IMR-90 (cell line): ENCODE measurements at regions not wholly inside any gene's neighbourhood (a gene's known extent, or its start where the extent isn't known, plus 50 kb on each side); places are given as distances from the start of the nearest gene placed in this dataset.

Experiments
- ATAC-seq: fragments of 200-7000 bp; cut with Tn5 transposase; 2 replicates; pipeline ENCODE4 v1.9.1; 2020; ENCODE audit warnings: low read depth, mild to moderate bottlenecking, moderate library complexity
- BruUV-seq: library from RNA; stranded (reverse); fragments of 400-500 nt; replicated peaks from 2 replicates; lab custom pipeline; 2021; lab: Mats Ljungman, UMichigan
- CTCF ChIA-PET: fragments of 300-600 bp; formaldehyde crosslinking; extraction: SDS; loops from one replicate; lab custom pipeline; 2021; ENCODE audit warnings: antibody characterized with exemption; lab: Yijun Ruan, JAX
- POLR2A ChIA-PET: fragments of 300-600 bp; sonication (Branson Sonifier 250); formaldehyde crosslinking; loops from one replicate; lab custom pipeline; 2022; ENCODE audit warnings: antibody characterized with exemption; ENCODE audit not compliant: unreplicated experiment; lab: Charles Lee
- DNase-seq: peaks from one replicate; pipeline ENCODE4 v3.0.0; 2013
- H2AFZ ChIP-seq: replicated peaks from 2 replicates; pipeline ENCODE3; 2013; ENCODE audit warnings: low read length, mild to moderate bottlenecking; ENCODE audit not compliant: poor library complexity
- H2AK5ac ChIP-seq: 2 replicates; pipeline ENCODE4 v1.6.1; 2013; ENCODE audit warnings: low read depth, low read length, inconsistent platforms
- H2AK9ac ChIP-seq: replicated peaks from 2 replicates; pipeline ENCODE3; 2013; ENCODE audit warnings: mild to moderate bottlenecking, low read depth, low read length, moderate library complexity; ENCODE audit not compliant: poor library complexity
- H2BK120ac ChIP-seq: 2 replicates; pipeline ENCODE4 v1.6.1; 2013; ENCODE audit warnings: low read depth, low read length, inconsistent platforms
- H2BK15ac ChIP-seq: 3 replicates; pipeline ENCODE4 v1.6.1; 2013; ENCODE audit warnings: low read depth, low read length, inconsistent platforms
- H2BK20ac ChIP-seq: 2 replicates; pipeline ENCODE4 v1.6.1; 2013; ENCODE audit warnings: low read depth, mild to moderate bottlenecking, inconsistent platforms, low read length, moderate library complexity
- H2BK5ac ChIP-seq: 2 replicates; pipeline ENCODE4 v1.6.1; 2013; ENCODE audit warnings: mild to moderate bottlenecking, low read depth, low read length, inconsistent platforms; ENCODE audit not compliant: poor library complexity, severe bottlenecking
- H3K14ac ChIP-seq: replicated peaks from 2 replicates; pipeline ENCODE4 v1.6.1; 2013; ENCODE audit warnings: low read depth, low read length, inconsistent platforms
- H3K18ac ChIP-seq: 2 replicates; pipeline ENCODE4 v1.6.1; 2013; ENCODE audit warnings: low read depth, low read length, control low read depth
- H3K23ac ChIP-seq: 2 replicates; pipeline ENCODE4 v1.6.1; 2013; ENCODE audit warnings: low read depth, low read length, inconsistent platforms
- H3K27ac ChIP-seq: 2 replicates; pipeline ENCODE4 v1.5.1; 2013; ENCODE audit warnings: mild to moderate bottlenecking, control low read depth, low read length; ENCODE audit not compliant: insufficient read depth
- H3K27me3 ChIP-seq: 2 replicates; pipeline ENCODE4 v1.6.1; 2013; ENCODE audit warnings: low read length; ENCODE audit not compliant: control insufficient read depth, insufficient read depth
- H3K36me3 ChIP-seq: 2 replicates; pipeline ENCODE4 v1.6.1; 2013; ENCODE audit warnings: low read length, mixed read lengths; ENCODE audit not compliant: control insufficient read depth, insufficient read depth
- H3K4ac ChIP-seq: 2 replicates; pipeline ENCODE4 v1.6.1; 2013; ENCODE audit warnings: low read depth, low read length, inconsistent platforms
- H3K4me1 ChIP-seq: 2 replicates; pipeline ENCODE4 v1.6.1; 2013; ENCODE audit warnings: low read length, mixed read lengths; ENCODE audit not compliant: control insufficient read depth, insufficient read depth
- H3K4me2 ChIP-seq: 2 replicates; pipeline ENCODE4 v1.6.1; 2013; ENCODE audit warnings: low read depth, mild to moderate bottlenecking, control low read depth, low read length, moderate library complexity
- H3K4me3 ChIP-seq: 2 replicates; pipeline ENCODE4 v1.5.1; 2013; ENCODE audit warnings: low read depth, mild to moderate bottlenecking, control low read depth, low read length, moderate library complexity; ENCODE audit not compliant: insufficient read depth
- H3K56ac ChIP-seq: 2 replicates; pipeline ENCODE4 v1.6.1; 2013; ENCODE audit warnings: low read length, inconsistent platforms; ENCODE audit not compliant: insufficient read depth; ENCODE audit errors: extremely low read depth
- H3K79me1 ChIP-seq, 2 experiments: 2 replicates each; pipeline ENCODE4 v1.6.1; 2013; ENCODE audit warnings: low read length in 2 of 2, inconsistent platforms in 1 of 2, low read depth in 1 of 2
- H3K9ac ChIP-seq: 2 replicates; pipeline ENCODE4 v1.6.1; 2013; ENCODE audit warnings: low read depth, low read length, control low read depth
- H3K9me1 ChIP-seq: 2 replicates; pipeline ENCODE4 v1.6.1; 2013; ENCODE audit warnings: low read length, inconsistent platforms; ENCODE audit not compliant: insufficient read depth
- H3K9me3 ChIP-seq: 2 replicates; pipeline ENCODE4 v1.6.1; 2013; ENCODE audit warnings: low read length; ENCODE audit not compliant: control insufficient read depth, insufficient read depth
- H4K20me1 ChIP-seq: 2 replicates; pipeline ENCODE4 v1.6.1; 2013; ENCODE audit warnings: low read length, inconsistent platforms; ENCODE audit not compliant: insufficient read depth
- H4K5ac ChIP-seq: 2 replicates; pipeline ENCODE4 v1.6.1; 2013; ENCODE audit warnings: mild to moderate bottlenecking, low read depth, low read length, control low read depth
- H4K8ac ChIP-seq, 2 experiments: 2 replicates each; pipeline ENCODE4 v1.6.1; 2013; ENCODE audit warnings: low read depth in 2 of 2, low read length in 2 of 2, control low read depth in 1 of 2, inconsistent platforms in 1 of 2
- H4K91ac ChIP-seq: 2 replicates; pipeline ENCODE4 v1.6.1; 2013; ENCODE audit warnings: low read depth, low read length, inconsistent platforms; ENCODE audit not compliant: insufficient read depth
- BHLHE40 ChIP-seq: fragments of 150-350 bp; IDR thresholded peaks from 2 replicates; pipeline ENCODE4 v1.6.1; 2016; ENCODE audit warnings: mild to moderate bottlenecking, low read depth, low read length
- CHD1 ChIP-seq: IDR thresholded peaks from 2 replicates; pipeline ENCODE4 v1.6.1; 2012; ENCODE audit warnings: low read depth, low read length, improper control_type of control experiment
- MAZ ChIP-seq: IDR thresholded peaks from 2 replicates; pipeline ENCODE4 v1.6.1; 2012; ENCODE audit warnings: low read depth, mild to moderate bottlenecking, low read length, improper control_type of control experiment, moderate library complexity, borderline replicate concordance
- NFE2L2 ChIP-seq: fragments of 150-350 bp; IDR thresholded peaks from 2 replicates; pipeline ENCODE4 v1.6.1; 2016; ENCODE audit warnings: low read depth, mild to moderate bottlenecking, low read length
- POLR2A ChIP-seq: IDR thresholded peaks from 2 replicates; pipeline ENCODE4 v1.6.1; 2012; ENCODE audit warnings: mild to moderate bottlenecking, low read depth, low read length
- RFX5 ChIP-seq: IDR thresholded peaks from 2 replicates; pipeline ENCODE4 v1.8.0; 2012; ENCODE audit warnings: low read depth, mild to moderate bottlenecking, low read length, moderate library complexity
- SMC3 ChIP-seq: fragments of 150-350 bp; IDR thresholded peaks from 2 replicates; pipeline ENCODE4 v1.6.1; 2016; ENCODE audit warnings: low read depth, mild to moderate bottlenecking, antibody characterized with exemption, low read length, moderate library complexity
- WGBS, 2 experiments: methylation state at CpG; one replicate each; pipeline versions ENCODE4 v1.1.5 to v1.1.7; 2013; ENCODE audit warnings: missing lambda C conversion rate in 2 of 2; ENCODE audit not compliant: insufficient read length in 1 of 2; ENCODE audit errors: extremely low coverage in 2 of 2; 5-methylcytosine and 5-hydroxymethylcytosine counted together
- dilution Hi-C: fragments of 300-500 bp; cut with HindIII; formaldehyde crosslinking; loops from one replicate; pipeline ENCODE4 v1.14.3; 2018; ENCODE audit warnings: low sequenced_read_pairs; ENCODE audit not compliant: unreplicated experiment
- in situ Hi-C: fragments of 300-500 bp; cut with MboI; formaldehyde crosslinking; loops from 3 replicates; pipeline ENCODE4 v1.14.3; 2019; ENCODE audit warnings: low sequenced_read_pairs, inconsistent platforms, mixed read lengths
- intact Hi-C: fragments of 100-400 bp; cut with micrococcal nuclease; formaldehyde crosslinking; loops from 2 replicates; pipeline ENCODE4 v1.10.0; 2022
- TF ChIP-seq, protein P1 (sequence below): fragments of 150-350 bp; IDR thresholded peaks from 2 replicates; pipeline ENCODE4 v1.6.1; 2016; ENCODE audit warnings: low read depth, mild to moderate bottlenecking, low read length, moderate library complexity, borderline replicate concordance

- H2AK9ac ChIP-seq, result no peak overlapping the region
- H2BK5ac ChIP-seq, result no peak overlapping the region
- H4K5ac ChIP-seq, result no peak overlapping the region
- H3K4me3 ChIP-seq, result no peak overlapping the region
- H3K9ac ChIP-seq, result no peak overlapping the region
- dilution Hi-C loops (no loop called here), intact Hi-C loops (no loop called here), in situ Hi-C loops (no loop called here)
- H3K23ac ChIP-seq, result no peak overlapping the region
- H3K27ac ChIP-seq, result no peak overlapping the region
- no peaks in the 10 kb centered on the region for H3K9me3 ChIP-seq
- H3K27me3 ChIP-seq, result no peaks in the 10 kb centered on the region
- no peak for TF ChIP-seq RFX5
- no peak for TF ChIP-seq BHLHE40
- TF ChIP-seq CHD1, result no peak
- TF ChIP-seq POLR2A, result no peak
- TF ChIP-seq, protein P1, sequence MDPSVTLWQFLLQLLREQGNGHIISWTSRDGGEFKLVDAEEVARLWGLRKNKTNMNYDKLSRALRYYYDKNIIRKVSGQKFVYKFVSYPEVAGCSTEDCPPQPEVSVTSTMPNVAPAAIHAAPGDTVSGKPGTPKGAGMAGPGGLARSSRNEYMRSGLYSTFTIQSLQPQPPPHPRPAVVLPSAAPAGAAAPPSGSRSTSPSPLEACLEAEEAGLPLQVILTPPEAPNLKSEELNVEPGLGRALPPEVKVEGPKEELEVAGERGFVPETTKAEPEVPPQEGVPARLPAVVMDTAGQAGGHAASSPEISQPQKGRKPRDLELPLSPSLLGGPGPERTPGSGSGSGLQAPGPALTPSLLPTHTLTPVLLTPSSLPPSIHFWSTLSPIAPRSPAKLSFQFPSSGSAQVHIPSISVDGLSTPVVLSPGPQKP, result no peak
- no peak for TF ChIP-seq NFE2L2
- TF ChIP-seq SMC3, result no peak
- no peak for TF ChIP-seq MAZ
- H4K8ac ChIP-seq, result no peak overlapping the region
- H3K9me1 ChIP-seq, result no peaks in the 10 kb centered on the region
- no peak overlapping the region for H3K14ac ChIP-seq
- no peaks in the 10 kb centered on the region for H3K36me3 ChIP-seq
- BruUV-seq, result no TSS peak
- no peaks in the 10 kb centered on the region for H4K20me1 ChIP-seq
- H3K18ac ChIP-seq, result no peak overlapping the region
- H2AK5ac ChIP-seq, result no peak overlapping the region
- H3K56ac ChIP-seq, result no peak overlapping the region
- DNase-seq, result no peak
- H4K91ac ChIP-seq, result no peak overlapping the region
- H3K4me1 ChIP-seq, result 0 out of 2 replicates have a peak, but pooled peaks cover under 1% of the 10 kb centered on the region
- no peak overlapping the region for H2BK20ac ChIP-seq
- POLR2A ChIA-PET, result interaction anchor here (0.6 kb wide), 1 partner anchor 8 kb away, joined by 8 read pairs; no protein-coding TSS in a partner anchor
- H3K4ac ChIP-seq, result no peak overlapping the region
- H3K79me1 ChIP-seq, result no peaks in the 10 kb centered on the region
- no peak overlapping the region for H3K4me2 ChIP-seq
- H2BK15ac ChIP-seq, result no peak overlapping the region
- CTCF ChIA-PET, result interaction anchor here (0.7 kb wide), 1 partner anchor 291 kb away, joined by 3 read pairs; no protein-coding TSS in a partner anchor
- 75% methylated on average over 1 of the region's 3 CpGs; no CpG with 5 or more reads in 1 of the 2 experiments for WGBS, 2 experiments
- H2BK120ac ChIP-seq, result no peak overlapping the region
- ATAC-seq, result no peak
- no peak overlapping the region for H2AFZ ChIP-seq
These were observed 773.8 kb upstream of the TBX3 start for GRCh38 chr12:115457798-115458197.
